COLO668 (cell line): ENCODE measurements at regions not wholly inside any gene's neighbourhood (a gene's known extent, or its start where the extent isn't known, plus 50 kb on each side); places are given as distances from the start of the nearest gene placed in this dataset.
A peak's percentile ranks its signal among the peaks of the same experiment; 100 is the strongest.

Experiments
- DNase-seq: peaks from one replicate; lab custom pipeline; 2025; ENCODE audit not compliant: unreplicated experiment; lab: John Stamatoyannopoulos, UW

GRCh38 chr3:18779704-18780103 lies 354.6 kb upstream of the SATB1 start:
- no peak for DNase-seq

GRCh38 chr3:18778598-18778997 lies 353.5 kb upstream of the SATB1 start:
- DNase-seq, result no peak

- DNase-seq, result no peak
Observed at GRCh38 chr3:18778094-18778493, 353.0 kb upstream of the SATB1 start.

- no peak for DNase-seq
Observed at GRCh38 chr3:18775501-18775900, 350.4 kb upstream of the SATB1 start.

- no peak for DNase-seq
Observed at GRCh38 chr3:18774319-18775088, 349.4 kb upstream of the SATB1 start.

GRCh38 chr3:18772699-18773305 lies 347.7 kb upstream of the SATB1 start:
- DNase-seq, result no peak

GRCh38 chr3:18771931-18772330 lies 346.8 kb upstream of the SATB1 start:
- DNase-seq, result no peak

GRCh38 chr3:18770800-18771199 lies 345.7 kb upstream of the SATB1 start:
- no peak for DNase-seq

GRCh38 chr3:18767756-18768303 lies 342.7 kb upstream of the SATB1 start:
- peak; percentile 25 for DNase-seq

- no peak for DNase-seq
Observed at GRCh38 chr3:18766974-18767373, 341.8 kb upstream of the SATB1 start.

GRCh38 chr3:18765662-18766061 lies 340.5 kb upstream of the SATB1 start:
- no peak for DNase-seq

- no peak for DNase-seq
Observed at GRCh38 chr3:18765161-18765560, 340.0 kb upstream of the SATB1 start.

GRCh38 chr3:18761530-18761929 lies 336.4 kb upstream of the SATB1 start:
- no peak for DNase-seq

- DNase-seq, result peak; percentile 31
Observed at GRCh38 chr3:18758047-18758704, 333.0 kb upstream of the SATB1 start.

GRCh38 chr3:18757476-18757875 lies 332.3 kb upstream of the SATB1 start:
- DNase-seq, result no peak

GRCh38 chr3:18752273-18752934 lies 327.3 kb upstream of the SATB1 start:
- DNase-seq, result no peak

GRCh38 chr3:18751514-18751913 lies 326.4 kb upstream of the SATB1 start:
- peak; percentile 73 for DNase-seq

GRCh38 chr3:18747383-18747782 lies 322.2 kb upstream of the SATB1 start:
- no peak for DNase-seq

GRCh38 chr3:18745472-18745871 lies 320.3 kb upstream of the SATB1 start:
- no peak for DNase-seq

- no peak for DNase-seq
Observed at GRCh38 chr3:18744472-18744871, 319.3 kb upstream of the SATB1 start.

- DNase-seq, result no peak
Observed at GRCh38 chr3:18743761-18744160, 318.6 kb upstream of the SATB1 start.
